ENCODE measurements at regions not wholly inside any gene's neighbourhood (a gene's known extent, or its start where the extent isn't known, plus 50 kb on each side); places are given as distances from the start of the nearest gene placed in this dataset.

DNA sequence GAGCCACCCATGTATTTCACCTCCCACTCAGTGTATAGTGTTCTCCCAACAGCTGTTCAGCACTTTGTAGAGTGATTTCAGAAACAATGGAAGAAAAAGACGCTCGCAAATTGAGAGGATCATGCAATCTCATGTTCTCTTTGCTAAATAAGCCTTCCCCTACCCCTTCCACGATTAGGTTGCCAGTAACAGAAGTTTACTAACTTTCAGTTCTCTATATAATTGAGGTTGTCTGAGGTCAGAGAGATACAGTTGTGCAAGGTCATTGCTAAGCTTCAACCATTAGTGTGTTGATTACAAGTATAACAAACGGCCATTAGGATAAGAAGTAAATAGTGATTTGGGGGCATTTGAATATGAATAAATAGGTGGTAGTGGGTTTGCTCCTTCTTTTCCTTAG is 99.6 kb downstream of the TUSC7 start:
- Histone ChIP-seq H4K20me1 (ENCODE audit: insufficient read depth, low read length) (no peaks in the 10 kb centered on the region), H3K4me3 (ENCODE audit: insufficient read depth, low read depth, low read length) (no peak overlapping the region), H3K27ac (ENCODE audit: low read depth, low read length) (no peak overlapping the region), H3K79me2 (ENCODE audit: insufficient read depth, low read length) (no peaks in the 10 kb centered on the region), H2AFZ (ENCODE audit: low read depth, low read length) (no peak overlapping the region), H3K36me3 (ENCODE audit: insufficient read depth, low read length) (no peaks in the 10 kb centered on the region), H3K27me3 (ENCODE audit: insufficient read depth, low read length) (no peaks in the 10 kb centered on the region), H3K9me3 (ENCODE audit: insufficient read depth, low read depth, low read length) (no peaks in the 10 kb centered on the region), H3K9ac (ENCODE audit: low read length) (no peak overlapping the region), H3K4me2 (ENCODE audit: low read length) (no peak overlapping the region), H3K4me1 (ENCODE audit: insufficient read depth, low read length) (no peaks in the 10 kb centered on the region)
- no peaks in the 10 kb centered on the region for H3K36me3 Mint-ChIP-seq (ENCODE audit: low read depth, unreplicated experiment)
- no peaks in the 10 kb centered on the region for H3K4me1 Mint-ChIP-seq (ENCODE audit: low read depth, unreplicated experiment)
- H3K27ac Mint-ChIP-seq (ENCODE audit: unreplicated experiment): no peak overlapping the region
- no peak for TF ChIP-seq EZH2 (IDR thresholded peaks at IDR 0.05; ENCODE audit: insufficient read depth, low read length)
- TF ChIP-seq, protein P1, sequence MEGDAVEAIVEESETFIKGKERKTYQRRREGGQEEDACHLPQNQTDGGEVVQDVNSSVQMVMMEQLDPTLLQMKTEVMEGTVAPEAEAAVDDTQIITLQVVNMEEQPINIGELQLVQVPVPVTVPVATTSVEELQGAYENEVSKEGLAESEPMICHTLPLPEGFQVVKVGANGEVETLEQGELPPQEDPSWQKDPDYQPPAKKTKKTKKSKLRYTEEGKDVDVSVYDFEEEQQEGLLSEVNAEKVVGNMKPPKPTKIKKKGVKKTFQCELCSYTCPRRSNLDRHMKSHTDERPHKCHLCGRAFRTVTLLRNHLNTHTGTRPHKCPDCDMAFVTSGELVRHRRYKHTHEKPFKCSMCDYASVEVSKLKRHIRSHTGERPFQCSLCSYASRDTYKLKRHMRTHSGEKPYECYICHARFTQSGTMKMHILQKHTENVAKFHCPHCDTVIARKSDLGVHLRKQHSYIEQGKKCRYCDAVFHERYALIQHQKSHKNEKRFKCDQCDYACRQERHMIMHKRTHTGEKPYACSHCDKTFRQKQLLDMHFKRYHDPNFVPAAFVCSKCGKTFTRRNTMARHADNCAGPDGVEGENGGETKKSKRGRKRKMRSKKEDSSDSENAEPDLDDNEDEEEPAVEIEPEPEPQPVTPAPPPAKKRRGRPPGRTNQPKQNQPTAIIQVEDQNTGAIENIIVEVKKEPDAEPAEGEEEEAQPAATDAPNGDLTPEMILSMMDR (IDR thresholded peaks at IDR 0.05; ENCODE audit: insufficient read depth, low read depth, low read length): no peak
- no peak overlapping the region for H3K4me3 Mint-ChIP-seq (ENCODE audit: unreplicated experiment)
- no peak for FAIRE-seq
- H3K9me3 Mint-ChIP-seq (ENCODE audit: unreplicated experiment): peaks cover 5% of the 10 kb centered on the region
- DNase-seq (ENCODE audit: low read depth): no peak
- H3K27me3 Mint-ChIP-seq (ENCODE audit: low read depth, unreplicated experiment): no peaks in the 10 kb centered on the region

DNA sequence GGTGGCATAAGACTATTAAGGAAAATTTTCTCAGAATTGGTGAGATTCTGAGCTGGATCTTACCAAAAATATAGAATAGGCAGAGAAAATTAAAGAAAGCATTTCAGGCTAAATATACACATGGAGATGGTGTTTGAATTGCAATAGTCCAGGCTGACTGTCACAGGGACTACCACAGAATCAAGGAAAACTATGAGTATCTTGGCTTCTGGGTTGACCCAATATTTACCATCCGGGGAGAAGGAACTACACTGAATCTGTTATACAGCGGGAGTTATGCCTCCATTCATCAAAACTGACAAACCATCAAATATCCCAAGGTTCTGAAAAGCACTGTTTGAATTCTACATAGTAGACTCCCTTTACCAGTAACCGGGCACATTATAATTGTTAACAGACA is 102.2 kb downstream of the TUSC7 start:
- Histone ChIP-seq H3K4me1 (ENCODE audit: insufficient read depth, low read length) (no peaks in the 10 kb centered on the region), H3K4me2 (ENCODE audit: low read length) (no peak overlapping the region), H3K9me3 (ENCODE audit: insufficient read depth, low read depth, low read length) (no peaks in the 10 kb centered on the region), H4K20me1 (ENCODE audit: insufficient read depth, low read length) (no peaks in the 10 kb centered on the region), H3K27ac (ENCODE audit: low read depth, low read length) (no peak overlapping the region), H3K9ac (ENCODE audit: low read length) (no peak overlapping the region), H3K4me3 (ENCODE audit: insufficient read depth, low read depth, low read length) (no peak overlapping the region), H3K36me3 (ENCODE audit: insufficient read depth, low read length) (no peaks in the 10 kb centered on the region), H3K27me3 (ENCODE audit: insufficient read depth, low read length) (no peaks in the 10 kb centered on the region), H3K79me2 (ENCODE audit: insufficient read depth, low read length) (no peaks in the 10 kb centered on the region), H2AFZ (ENCODE audit: low read depth, low read length) (no peak overlapping the region)
- no peak overlapping the region for H3K27ac Mint-ChIP-seq (ENCODE audit: unreplicated experiment)
- H3K36me3 Mint-ChIP-seq (ENCODE audit: low read depth, unreplicated experiment): no peaks in the 10 kb centered on the region
- peaks cover 5% of the 10 kb centered on the region for H3K9me3 Mint-ChIP-seq (ENCODE audit: unreplicated experiment)
- H3K4me1 Mint-ChIP-seq (ENCODE audit: low read depth, unreplicated experiment): peaks cover 5% of the 10 kb centered on the region
- DNase-seq (ENCODE audit: low read depth) (no peak), FAIRE-seq (no peak)
- TF ChIP-seq EZH2 (IDR thresholded peaks at IDR 0.05; ENCODE audit: insufficient read depth, low read length): no peak
- TF ChIP-seq, protein P1 (IDR thresholded peaks at IDR 0.05; ENCODE audit: insufficient read depth, low read depth, low read length): no peak
- no peak overlapping the region for H3K4me3 Mint-ChIP-seq (ENCODE audit: unreplicated experiment)
- no peaks in the 10 kb centered on the region for H3K27me3 Mint-ChIP-seq (ENCODE audit: low read depth, unreplicated experiment)

DNA sequence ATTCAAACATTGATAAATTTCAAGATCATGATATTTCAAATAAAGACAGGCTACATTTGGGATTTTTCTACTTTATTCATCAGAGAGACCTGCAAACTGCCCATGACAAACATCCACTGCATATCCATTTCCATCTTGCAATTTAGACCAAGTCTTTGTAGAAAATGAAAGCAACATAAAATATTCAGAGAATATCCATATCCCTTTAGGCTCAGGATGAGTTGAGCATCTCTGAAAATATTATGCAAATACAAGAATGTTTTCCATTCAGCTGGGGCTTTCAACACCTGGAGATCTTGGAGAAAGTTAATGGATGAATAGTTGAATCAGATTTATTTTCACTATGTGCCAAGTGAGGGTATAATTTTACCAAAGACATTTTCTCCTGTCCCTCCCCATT is 103.4 kb downstream of the TUSC7 start:
- Mint-ChIP-seq H3K4me3 (ENCODE audit: unreplicated experiment) (no peak overlapping the region), H3K36me3 (ENCODE audit: low read depth, unreplicated experiment) (no peaks in the 10 kb centered on the region), H3K27me3 (ENCODE audit: low read depth, unreplicated experiment) (no peaks in the 10 kb centered on the region), H3K27ac (ENCODE audit: unreplicated experiment) (no peak overlapping the region), H3K4me1 (ENCODE audit: low read depth, unreplicated experiment) (peaks cover 5% of the 10 kb centered on the region), H3K9me3 (ENCODE audit: unreplicated experiment) (peaks cover 5% of the 10 kb centered on the region)
- H3K9me3 ChIP-seq (ENCODE audit: insufficient read depth, low read depth, low read length): no peaks in the 10 kb centered on the region
- FAIRE-seq: no peak
- H3K27me3 ChIP-seq (ENCODE audit: insufficient read depth, low read length): no peaks in the 10 kb centered on the region
- DNase-seq (ENCODE audit: low read depth): no peak
- no peak overlapping the region for H3K9ac ChIP-seq (ENCODE audit: low read length)
- H3K4me2 ChIP-seq (ENCODE audit: low read length): no peak overlapping the region
- no peak overlapping the region for H2AFZ ChIP-seq (ENCODE audit: low read depth, low read length)
- H3K4me3 ChIP-seq (ENCODE audit: insufficient read depth, low read depth, low read length): no peak overlapping the region
- no peaks in the 10 kb centered on the region for H4K20me1 ChIP-seq (ENCODE audit: insufficient read depth, low read length)
- H3K36me3 ChIP-seq (ENCODE audit: insufficient read depth, low read length): no peaks in the 10 kb centered on the region
- no peak overlapping the region for H3K27ac ChIP-seq (ENCODE audit: low read depth, low read length)
- no peaks in the 10 kb centered on the region for H3K79me2 ChIP-seq (ENCODE audit: insufficient read depth, low read length)
- TF ChIP-seq, protein P1 (IDR thresholded peaks at IDR 0.05; ENCODE audit: insufficient read depth, low read depth, low read length): no peak
- TF ChIP-seq EZH2 (IDR thresholded peaks at IDR 0.05; ENCODE audit: insufficient read depth, low read length): no peak
- no peaks in the 10 kb centered on the region for H3K4me1 ChIP-seq (ENCODE audit: insufficient read depth, low read length)

Data from astrocyte (in vitro differentiated cells and primary cell).